Liver (tissue), 3 donors: ENCODE measurements at regions not wholly inside any gene's neighbourhood (a gene's known extent, or its start where the extent isn't known, plus 50 kb on each side); places are given as distances from the start of the nearest gene placed in this dataset.

Experiments
- FOXA2 ChIP-seq: IDR thresholded peaks from 2 replicates; pipeline ENCODE4 v1.6.1; 2016; ENCODE audit warnings: antibody characterized with exemption
- GABPA ChIP-seq, 2 donors: IDR thresholded peaks in 1 of 2; conservative IDR thresholded peaks in 1 of 2; 2 replicates each; pipeline ENCODE4 v1.6.1; 2016; ENCODE audit warnings: antibody characterized with exemption in 2 of 2, mild to moderate bottlenecking in 1 of 2, moderate library complexity in 1 of 2
- HNF4A ChIP-seq, 2 donors: conservative IDR thresholded peaks; 2 replicates each; pipeline ENCODE4 v1.6.1; 2016; ENCODE audit warnings: antibody characterized with exemption in 2 of 2, mild to moderate bottlenecking in 2 of 2
- RAD21 ChIP-seq, 2 donors: IDR thresholded peaks; 2 replicates each; pipeline ENCODE4 v1.6.1; 2016; ENCODE audit warnings: antibody characterized with exemption in 2 of 2, mild to moderate bottlenecking in 2 of 2
- RXRA ChIP-seq, 2 donors: IDR thresholded peaks; 2 replicates each; pipeline ENCODE4 v1.6.1; 2017 to 2018; ENCODE audit warnings: antibody characterized with exemption in 2 of 2, mild to moderate bottlenecking in 1 of 2
- TAF1 ChIP-seq: conservative IDR thresholded peaks from 2 replicates; pipeline ENCODE4 v1.6.1; 2016; ENCODE audit warnings: antibody characterized with exemption, mild to moderate bottlenecking
- TF ChIP-seq, protein P1 (sequence below): fragments of 150-350 bp; IDR thresholded peaks from 2 replicates; pipeline ENCODE4 v1.5.1; 2017; ENCODE audit warnings: improper control_type of control experiment, low read depth, low read length; ENCODE audit not compliant: missing input control
- TF ChIP-seq, protein P2 (sequence below): IDR thresholded peaks from 2 replicates; pipeline ENCODE4 v1.6.1; 2016; ENCODE audit warnings: antibody characterized with exemption, mild to moderate bottlenecking
- TF ChIP-seq, protein P3 (sequence below): IDR thresholded peaks from 2 replicates; pipeline ENCODE4 v1.6.1; 2016; ENCODE audit warnings: antibody characterized with exemption
- donor health status: healthy.
- donor health status: healthy.

GRCh38 chr12:87171356-87171755 is 857.8 kb downstream of the C12orf50 start:
- TF ChIP-seq TAF1 (no peak), RAD21 (IDR thresholded peaks at IDR 0.05) (no peak), GABPA (IDR thresholded peaks at IDR 0.05 in 1 of 2, conservative IDR thresholded peaks at IDR 0.05 in 1 of 2) (no peak), HNF4A (conservative IDR thresholded peaks at IDR 0.05) (no peak), RXRA (IDR thresholded peaks at IDR 0.05) (no peak), FOXA2 (no peak)
- TF ChIP-seq, protein P1, sequence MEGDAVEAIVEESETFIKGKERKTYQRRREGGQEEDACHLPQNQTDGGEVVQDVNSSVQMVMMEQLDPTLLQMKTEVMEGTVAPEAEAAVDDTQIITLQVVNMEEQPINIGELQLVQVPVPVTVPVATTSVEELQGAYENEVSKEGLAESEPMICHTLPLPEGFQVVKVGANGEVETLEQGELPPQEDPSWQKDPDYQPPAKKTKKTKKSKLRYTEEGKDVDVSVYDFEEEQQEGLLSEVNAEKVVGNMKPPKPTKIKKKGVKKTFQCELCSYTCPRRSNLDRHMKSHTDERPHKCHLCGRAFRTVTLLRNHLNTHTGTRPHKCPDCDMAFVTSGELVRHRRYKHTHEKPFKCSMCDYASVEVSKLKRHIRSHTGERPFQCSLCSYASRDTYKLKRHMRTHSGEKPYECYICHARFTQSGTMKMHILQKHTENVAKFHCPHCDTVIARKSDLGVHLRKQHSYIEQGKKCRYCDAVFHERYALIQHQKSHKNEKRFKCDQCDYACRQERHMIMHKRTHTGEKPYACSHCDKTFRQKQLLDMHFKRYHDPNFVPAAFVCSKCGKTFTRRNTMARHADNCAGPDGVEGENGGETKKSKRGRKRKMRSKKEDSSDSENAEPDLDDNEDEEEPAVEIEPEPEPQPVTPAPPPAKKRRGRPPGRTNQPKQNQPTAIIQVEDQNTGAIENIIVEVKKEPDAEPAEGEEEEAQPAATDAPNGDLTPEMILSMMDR: no peak
- TF ChIP-seq, protein P2, sequence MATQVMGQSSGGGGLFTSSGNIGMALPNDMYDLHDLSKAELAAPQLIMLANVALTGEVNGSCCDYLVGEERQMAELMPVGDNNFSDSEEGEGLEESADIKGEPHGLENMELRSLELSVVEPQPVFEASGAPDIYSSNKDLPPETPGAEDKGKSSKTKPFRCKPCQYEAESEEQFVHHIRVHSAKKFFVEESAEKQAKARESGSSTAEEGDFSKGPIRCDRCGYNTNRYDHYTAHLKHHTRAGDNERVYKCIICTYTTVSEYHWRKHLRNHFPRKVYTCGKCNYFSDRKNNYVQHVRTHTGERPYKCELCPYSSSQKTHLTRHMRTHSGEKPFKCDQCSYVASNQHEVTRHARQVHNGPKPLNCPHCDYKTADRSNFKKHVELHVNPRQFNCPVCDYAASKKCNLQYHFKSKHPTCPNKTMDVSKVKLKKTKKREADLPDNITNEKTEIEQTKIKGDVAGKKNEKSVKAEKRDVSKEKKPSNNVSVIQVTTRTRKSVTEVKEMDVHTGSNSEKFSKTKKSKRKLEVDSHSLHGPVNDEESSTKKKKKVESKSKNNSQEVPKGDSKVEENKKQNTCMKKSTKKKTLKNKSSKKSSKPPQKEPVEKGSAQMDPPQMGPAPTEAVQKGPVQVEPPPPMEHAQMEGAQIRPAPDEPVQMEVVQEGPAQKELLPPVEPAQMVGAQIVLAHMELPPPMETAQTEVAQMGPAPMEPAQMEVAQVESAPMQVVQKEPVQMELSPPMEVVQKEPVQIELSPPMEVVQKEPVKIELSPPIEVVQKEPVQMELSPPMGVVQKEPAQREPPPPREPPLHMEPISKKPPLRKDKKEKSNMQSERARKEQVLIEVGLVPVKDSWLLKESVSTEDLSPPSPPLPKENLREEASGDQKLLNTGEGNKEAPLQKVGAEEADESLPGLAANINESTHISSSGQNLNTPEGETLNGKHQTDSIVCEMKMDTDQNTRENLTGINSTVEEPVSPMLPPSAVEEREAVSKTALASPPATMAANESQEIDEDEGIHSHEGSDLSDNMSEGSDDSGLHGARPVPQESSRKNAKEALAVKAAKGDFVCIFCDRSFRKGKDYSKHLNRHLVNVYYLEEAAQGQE: no peak
- TF ChIP-seq, protein P3, sequence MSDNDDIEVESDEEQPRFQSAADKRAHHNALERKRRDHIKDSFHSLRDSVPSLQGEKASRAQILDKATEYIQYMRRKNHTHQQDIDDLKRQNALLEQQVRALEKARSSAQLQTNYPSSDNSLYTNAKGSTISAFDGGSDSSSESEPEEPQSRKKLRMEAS: no peak
